HUES6 (cell line): ENCODE measurements at regions not wholly inside any gene's neighbourhood (a gene's known extent, or its start where the extent isn't known, plus 50 kb on each side); places are given as distances from the start of the nearest gene placed in this dataset.

ENCODE experiments used
- H3K27ac ChIP-seq: 2 replicates; pipeline ENCODE4 v1.7.0; 2013; ENCODE audit warnings: low read depth, mild to moderate bottlenecking, low read length, inconsistent platforms
- H3K27me3 ChIP-seq: 2 replicates; pipeline ENCODE4 v1.6.1; 2013; ENCODE audit warnings: low read length; ENCODE audit not compliant: control insufficient read depth, insufficient read depth
- H3K36me3 ChIP-seq: 2 replicates; pipeline ENCODE4 v1.6.1; 2013; ENCODE audit warnings: low read length; ENCODE audit not compliant: control insufficient read depth, insufficient read depth
- H3K4me1 ChIP-seq: 2 replicates; pipeline ENCODE4 v1.6.1; 2013; ENCODE audit warnings: low read length; ENCODE audit not compliant: control insufficient read depth, insufficient read depth
- H3K4me3 ChIP-seq: 2 replicates; pipeline ENCODE4 v1.5.1; 2013; ENCODE audit warnings: low read depth, low read length
- H3K9ac ChIP-seq: one replicate; pipeline ENCODE4 v1.6.1; 2013; ENCODE audit warnings: mild to moderate bottlenecking, low read length
- H3K9me3 ChIP-seq: 2 replicates; pipeline ENCODE4 v1.6.1; 2013; ENCODE audit warnings: low read depth, low read length; ENCODE audit not compliant: control insufficient read depth, insufficient read depth

DNA sequence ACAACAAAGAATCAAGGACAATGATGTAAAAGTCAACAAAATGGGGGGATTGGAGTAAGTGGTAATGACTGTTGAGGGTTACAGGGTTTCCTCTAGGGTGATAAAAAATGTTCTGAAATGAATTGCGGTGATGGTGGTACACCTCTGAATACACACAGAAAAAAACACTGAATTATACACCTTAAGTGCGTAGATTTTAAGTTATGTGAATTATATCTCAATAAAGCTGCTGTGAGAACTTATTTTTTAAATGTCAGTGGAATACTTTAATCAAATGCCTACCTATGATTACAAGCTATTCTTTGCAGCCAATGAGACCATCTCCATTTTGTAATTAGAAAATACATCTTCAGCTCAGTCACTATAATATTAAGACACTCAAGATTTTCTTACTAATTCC is 53.5 kb downstream of the ZNF608 start:
- no peak overlapping the region for H3K27ac ChIP-seq
- no peak overlapping the region for H3K4me3 ChIP-seq
- H3K9me3 ChIP-seq = no peaks in the 10 kb centered on the region
- peaks cover 18% of the 10 kb centered on the region; the same call in 1 of the 2 replicates for H3K36me3 ChIP-seq
- H3K9ac ChIP-seq = no peak overlapping the region
- peaks cover 16% of the 10 kb centered on the region for H3K4me1 ChIP-seq
- H3K27me3 ChIP-seq = no peaks in the 10 kb centered on the region

DNA sequence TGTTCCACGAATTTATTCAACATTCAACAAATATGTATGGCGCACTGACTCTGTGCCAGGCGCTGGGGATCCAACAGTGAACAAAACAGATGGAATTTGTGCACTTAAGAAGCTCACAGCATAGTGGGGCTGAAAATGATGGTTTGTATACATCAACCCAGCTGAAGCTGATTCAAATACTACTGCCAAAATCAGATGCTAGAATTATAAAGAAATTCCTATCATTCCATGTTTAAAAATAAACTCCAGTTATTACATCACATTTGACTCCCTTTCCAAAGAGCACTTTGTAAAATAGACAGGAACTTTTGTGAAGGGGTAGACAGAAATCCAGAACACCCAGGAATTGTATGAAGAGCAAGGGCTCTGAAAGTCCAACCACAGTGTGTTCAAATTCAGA is 54.1 kb downstream of the ZNF608 start:
- no peak overlapping the region for H3K9ac ChIP-seq
- no peak overlapping the region for H3K4me3 ChIP-seq
- peaks cover 10% of the 10 kb centered on the region for H3K4me1 ChIP-seq
- H3K27me3 ChIP-seq = no peaks in the 10 kb centered on the region
- H3K9me3 ChIP-seq = no peaks in the 10 kb centered on the region
- no peak overlapping the region for H3K27ac ChIP-seq
- peaks cover 18% of the 10 kb centered on the region; the same call in 1 of the 2 replicates for H3K36me3 ChIP-seq

DNA sequence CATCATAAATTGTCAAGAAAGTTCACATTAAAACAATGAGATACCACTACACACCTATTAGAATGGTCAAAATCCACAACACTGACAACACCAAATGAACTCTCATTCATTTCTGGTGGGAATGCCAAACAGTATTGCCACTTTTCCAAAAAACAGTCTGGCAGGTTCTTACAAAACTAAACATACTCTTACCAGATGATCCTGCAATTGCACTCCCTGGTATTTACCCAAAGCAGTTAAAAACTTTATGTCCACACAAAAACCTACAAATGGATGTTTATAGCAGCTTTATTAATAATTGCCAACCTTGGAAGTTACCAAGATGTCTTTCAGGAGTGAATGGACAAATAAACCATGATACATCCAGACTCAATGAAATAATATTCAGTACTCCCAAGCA is 56.8 kb downstream of the ZNF608 start:
- no peak overlapping the region for H3K27ac ChIP-seq
- peaks cover 31% of the 10 kb centered on the region for H3K4me1 ChIP-seq

DNA sequence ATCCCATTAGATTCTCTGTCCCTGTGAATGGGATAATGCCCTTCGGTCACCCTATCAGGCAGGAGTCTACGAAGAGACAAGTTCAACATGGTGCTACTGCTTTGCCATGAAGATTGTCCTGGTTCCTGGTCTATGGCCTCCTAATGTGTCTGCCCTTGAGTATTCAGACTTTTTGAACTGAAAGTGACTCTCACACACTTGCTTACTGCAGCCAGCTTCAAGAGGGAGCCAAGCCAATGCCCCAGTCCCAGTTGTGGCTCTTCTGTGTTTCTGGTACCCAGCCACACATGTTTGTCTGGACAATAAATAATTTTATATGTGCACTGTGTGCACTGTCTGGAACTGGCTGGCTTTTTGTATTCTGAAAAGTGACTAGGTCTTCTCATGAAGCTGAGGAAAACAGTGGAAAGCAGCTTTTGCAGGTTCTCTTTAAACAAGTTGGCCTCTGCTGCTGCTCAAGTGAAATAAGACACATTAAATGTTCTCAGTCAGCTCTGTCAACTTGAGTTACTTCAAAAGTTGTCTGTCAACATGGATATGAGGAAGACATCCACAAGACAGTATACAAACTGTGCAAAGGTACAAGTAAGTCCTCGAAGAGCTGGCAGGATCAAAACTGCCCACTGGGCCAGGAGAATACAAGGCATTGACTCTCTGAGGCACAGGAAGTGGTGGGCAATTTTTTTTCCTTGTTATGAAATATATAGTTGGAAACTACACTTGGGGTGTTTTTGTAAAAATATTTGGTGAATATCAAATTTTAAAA is 60.0 kb downstream of the ZNF608 start:
- H3K9me3 ChIP-seq = no peaks in the 10 kb centered on the region
- H3K4me1 ChIP-seq = peaks cover 29% of the 10 kb centered on the region
- no peaks in the 10 kb centered on the region for H3K27me3 ChIP-seq
- peaks cover 17% of the 10 kb centered on the region for H3K36me3 ChIP-seq
- H3K27ac ChIP-seq = no peak overlapping the region
- no peak overlapping the region for H3K9ac ChIP-seq
- no peak overlapping the region for H3K4me3 ChIP-seq

More for the DNA sequence above, 56.8 kb downstream of the ZNF608 start:
- Histone ChIP-seq H3K36me3 (peaks cover 12% of the 10 kb centered on the region; the same call in 1 of the 2 replicates), H3K9me3 (no peaks in the 10 kb centered on the region), H3K27me3 (no peaks in the 10 kb centered on the region), H3K4me3 (no peak overlapping the region), H3K9ac (no peak overlapping the region)

DNA sequence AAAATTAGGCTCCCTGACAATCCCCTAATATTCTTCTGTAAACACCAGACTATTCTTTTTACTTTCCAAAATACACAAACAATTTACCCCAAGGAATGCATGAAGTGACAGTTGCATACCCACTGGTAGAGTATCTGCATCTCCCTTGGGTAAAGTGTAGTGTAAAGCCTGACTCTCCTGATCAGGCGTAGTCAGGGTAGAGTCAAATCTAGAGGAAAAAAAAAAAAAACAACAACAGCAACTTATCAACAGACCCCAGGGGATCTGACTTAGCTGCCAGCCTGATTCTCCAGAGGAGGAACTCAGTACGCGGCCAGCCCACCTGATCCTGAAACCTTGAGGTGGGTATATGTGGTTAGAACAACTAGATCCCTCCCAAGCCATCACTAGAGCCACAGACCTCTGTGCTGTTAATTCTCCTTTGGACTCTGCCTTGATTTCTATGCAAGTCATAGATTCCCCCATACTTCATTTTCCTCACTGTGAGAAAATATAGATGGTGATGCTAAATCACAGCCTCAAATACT is 61.0 kb downstream of the ZNF608 start:
- no peaks in the 10 kb centered on the region for H3K27me3 ChIP-seq
- peaks cover 29% of the 10 kb centered on the region for H3K4me1 ChIP-seq
- no peaks in the 10 kb centered on the region for H3K9me3 ChIP-seq
- H3K36me3 ChIP-seq = peaks cover 15% of the 10 kb centered on the region; the same call in 1 of the 2 replicates
- no peak overlapping the region for H3K27ac ChIP-seq
- no peak overlapping the region for H3K9ac ChIP-seq
- no peak overlapping the region for H3K4me3 ChIP-seq

DNA sequence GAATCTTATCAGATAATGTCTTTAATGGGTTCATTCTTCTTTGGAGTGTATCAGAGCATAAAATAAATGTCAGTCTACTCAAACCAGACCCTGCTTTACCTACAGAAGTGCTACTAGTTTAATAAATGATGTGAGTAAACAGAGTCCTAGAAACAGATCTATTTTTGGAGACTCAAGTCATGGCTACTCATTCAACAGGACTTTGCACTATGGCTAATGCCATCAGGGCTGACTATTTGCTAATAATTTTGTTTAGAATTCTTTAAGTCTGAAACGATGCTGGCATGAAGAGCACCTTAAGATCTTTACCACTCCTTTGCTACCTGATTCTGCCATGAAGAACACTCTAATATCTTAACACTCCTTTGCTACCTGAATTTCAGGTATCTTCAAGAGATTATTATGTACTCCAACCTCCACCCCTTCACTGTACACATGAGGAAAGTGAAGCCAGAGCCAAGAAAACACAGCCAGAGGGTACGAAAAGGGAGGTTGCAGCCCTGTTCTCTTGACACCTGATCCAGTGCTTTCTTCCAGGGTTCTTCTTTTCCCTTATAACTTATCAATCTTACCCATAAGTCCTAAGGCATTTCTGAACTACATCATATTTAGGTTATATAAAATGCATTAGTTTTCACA is 62.4 kb downstream of the ZNF608 start:
- H3K4me3 ChIP-seq = no peak overlapping the region
- H3K4me1 ChIP-seq = peaks cover 39% of the 10 kb centered on the region
- no peaks in the 10 kb centered on the region for H3K27me3 ChIP-seq

DNA sequence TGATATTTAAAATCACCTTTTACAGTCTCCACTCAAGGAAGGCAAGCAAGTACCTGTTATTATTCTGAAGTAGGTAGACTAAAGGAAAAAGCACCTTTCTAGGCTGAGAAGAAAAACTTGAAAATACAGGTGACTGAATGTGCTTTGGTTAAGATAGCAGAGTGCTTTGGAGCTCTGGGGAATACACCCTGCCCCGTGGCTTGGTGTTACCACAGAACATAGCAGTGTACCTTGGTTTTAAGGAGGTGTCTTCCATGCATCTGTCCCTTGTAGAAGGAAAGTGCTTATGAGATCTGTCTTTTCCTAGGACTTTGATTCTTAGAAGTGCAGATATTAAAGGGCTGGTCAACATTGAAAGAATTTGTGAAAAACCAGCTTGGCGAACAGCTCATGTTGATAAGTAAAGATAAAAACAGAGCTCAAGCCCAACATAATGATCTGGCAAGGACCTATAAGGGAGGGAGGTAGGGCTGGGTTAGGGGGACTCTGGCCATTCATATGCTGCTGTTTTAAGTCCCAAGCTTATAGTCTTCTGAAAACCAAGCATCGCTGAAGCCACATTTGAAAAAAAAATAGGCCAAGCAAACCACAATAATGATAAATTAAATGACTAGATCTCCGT is 66.8 kb downstream of the ZNF608 start:
- Histone ChIP-seq H3K27me3 (no peaks in the 10 kb centered on the region), H3K4me3 (no peak overlapping the region), H3K9me3 (no peaks in the 10 kb centered on the region), H3K36me3 (peaks cover 6% of the 10 kb centered on the region; the same call in 1 of the 2 replicates), H3K9ac (no peak overlapping the region), H3K27ac (no peak overlapping the region), H3K4me1 (peaks cover 41% of the 10 kb centered on the region)

More for the DNA sequence above, 62.4 kb downstream of the ZNF608 start:
- H3K9me3 ChIP-seq = no peaks in the 10 kb centered on the region
- H3K9ac ChIP-seq = no peak overlapping the region
- H3K27ac ChIP-seq = no peak overlapping the region
- peaks cover 15% of the 10 kb centered on the region; the same call in 1 of the 2 replicates for H3K36me3 ChIP-seq

DNA sequence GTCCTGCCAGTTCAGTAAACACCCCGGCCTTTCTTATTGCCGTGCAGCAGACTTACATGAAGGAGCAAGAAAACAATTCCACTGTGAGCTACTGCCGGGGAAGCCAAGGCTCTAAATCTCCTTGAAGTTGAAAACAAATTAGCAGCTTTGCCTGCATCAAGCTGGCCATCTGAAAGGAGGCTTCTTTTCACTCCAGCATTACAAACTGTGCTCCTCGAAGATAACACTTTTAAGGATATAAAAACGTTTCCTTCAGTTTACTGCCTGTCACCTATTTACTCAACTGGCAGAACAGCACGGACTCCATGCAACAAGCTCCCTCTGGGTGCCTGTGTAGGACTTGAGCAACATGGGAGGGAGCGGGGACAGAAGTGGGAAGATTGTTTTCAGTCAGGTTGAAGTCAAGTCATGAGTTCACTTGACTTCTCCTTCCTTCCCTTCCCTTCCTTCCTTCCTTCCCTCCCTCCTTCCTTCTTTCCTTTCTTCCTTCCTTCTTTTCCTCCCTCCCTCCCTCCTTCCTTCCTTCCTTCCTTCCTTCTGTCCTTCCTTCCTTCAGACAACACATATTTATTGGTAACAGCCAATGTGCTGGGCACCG is 67.4 kb downstream of the ZNF608 start:
- Histone ChIP-seq H3K9me3 (no peaks in the 10 kb centered on the region), H3K27me3 (no peaks in the 10 kb centered on the region), H3K27ac (no peak overlapping the region), H3K4me3 (no peak overlapping the region), H3K4me1 (peaks cover 41% of the 10 kb centered on the region), H3K36me3 (peaks cover 2% of the 10 kb centered on the region; the same call in 1 of the 2 replicates), H3K9ac (no peak overlapping the region)

DNA sequence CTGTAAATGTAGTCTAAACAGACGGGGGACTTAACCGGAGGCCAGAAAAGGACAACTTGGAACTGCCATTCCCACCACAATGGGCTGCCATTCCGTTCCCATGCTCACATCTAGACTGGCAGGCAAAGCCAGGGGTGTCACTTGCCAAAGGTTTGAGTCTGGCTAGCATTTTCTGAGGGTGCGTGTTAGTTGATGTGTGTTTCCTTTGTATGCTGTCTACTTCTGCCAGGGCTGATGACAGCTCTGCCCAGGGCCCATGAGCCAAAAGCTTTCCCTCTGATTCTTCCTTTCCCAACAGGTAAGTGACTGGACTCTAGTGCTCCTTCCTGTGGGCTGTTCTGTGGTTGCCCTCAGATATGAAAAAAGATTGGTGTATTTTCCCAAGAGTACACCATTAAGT is 68.0 kb downstream of the ZNF608 start:
- Histone ChIP-seq H3K9me3 (no peaks in the 10 kb centered on the region), H3K36me3 (no peaks in the 10 kb centered on the region), H3K27ac (no peak overlapping the region), H3K4me1 (peaks cover 38% of the 10 kb centered on the region), H3K9ac (no peak overlapping the region), H3K4me3 (no peak overlapping the region), H3K27me3 (no peaks in the 10 kb centered on the region)

DNA sequence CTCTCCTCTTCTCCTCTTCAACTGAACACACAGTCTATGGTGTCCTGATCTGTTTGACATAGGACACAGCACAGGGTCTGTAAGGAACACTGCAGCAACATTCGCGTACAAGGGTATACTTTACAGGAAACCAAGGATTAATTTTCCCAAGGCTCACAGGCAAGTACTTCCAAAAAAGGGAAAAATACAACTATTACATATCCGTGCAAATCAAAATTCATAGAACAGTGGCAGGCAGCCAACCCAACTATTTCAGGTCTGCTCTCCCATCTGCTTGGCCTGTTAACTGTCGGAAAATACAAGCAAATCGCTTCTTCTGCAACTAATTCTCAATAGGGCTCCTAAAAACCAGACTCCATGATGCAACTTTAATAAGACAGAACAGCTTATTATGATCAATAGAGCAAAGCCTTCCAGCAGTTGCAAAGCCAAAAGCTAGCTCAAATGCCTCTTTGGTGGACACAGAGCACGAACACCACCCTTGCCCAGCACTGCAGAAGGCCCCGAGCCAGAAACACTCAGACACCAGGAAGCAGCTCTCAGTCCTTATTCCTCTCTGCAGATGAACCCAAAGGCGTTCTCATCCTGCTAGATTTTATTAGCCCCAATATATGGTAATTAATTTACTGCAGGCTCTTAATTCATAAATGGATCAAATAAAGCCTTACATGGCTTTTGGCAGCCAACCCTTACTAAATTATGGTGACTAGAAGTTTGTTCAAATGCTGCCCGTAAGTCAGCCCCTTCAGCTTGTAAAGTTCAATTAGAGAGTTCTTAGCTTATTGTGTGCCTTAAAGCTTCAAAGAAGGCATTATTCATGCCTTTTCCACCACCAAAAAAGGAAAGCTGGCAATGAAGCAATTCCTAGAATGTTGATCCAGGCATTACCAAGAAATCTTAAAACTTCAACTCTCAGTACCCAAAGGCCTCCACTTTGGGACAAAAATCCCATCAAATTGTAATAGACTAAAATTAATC is 68.8 kb downstream of the ZNF608 start:
- Histone ChIP-seq H3K27ac (no peak overlapping the region), H3K9ac (no peak overlapping the region), H3K36me3 (no peaks in the 10 kb centered on the region), H3K27me3 (no peaks in the 10 kb centered on the region), H3K4me1 (peaks cover 44% of the 10 kb centered on the region), H3K4me3 (no peak overlapping the region), H3K9me3 (no peaks in the 10 kb centered on the region)
